ENCODE measurements at regions not wholly inside any gene's neighbourhood (a gene's known extent, or its start where the extent isn't known, plus 50 kb on each side); places are given as distances from the start of the nearest gene placed in this dataset.
"Not testable (repeated sequence)": the region's sequence is repeated elsewhere in the genome, so short reads cannot be mapped to it uniquely, and the experiment has no call there.

DNA sequence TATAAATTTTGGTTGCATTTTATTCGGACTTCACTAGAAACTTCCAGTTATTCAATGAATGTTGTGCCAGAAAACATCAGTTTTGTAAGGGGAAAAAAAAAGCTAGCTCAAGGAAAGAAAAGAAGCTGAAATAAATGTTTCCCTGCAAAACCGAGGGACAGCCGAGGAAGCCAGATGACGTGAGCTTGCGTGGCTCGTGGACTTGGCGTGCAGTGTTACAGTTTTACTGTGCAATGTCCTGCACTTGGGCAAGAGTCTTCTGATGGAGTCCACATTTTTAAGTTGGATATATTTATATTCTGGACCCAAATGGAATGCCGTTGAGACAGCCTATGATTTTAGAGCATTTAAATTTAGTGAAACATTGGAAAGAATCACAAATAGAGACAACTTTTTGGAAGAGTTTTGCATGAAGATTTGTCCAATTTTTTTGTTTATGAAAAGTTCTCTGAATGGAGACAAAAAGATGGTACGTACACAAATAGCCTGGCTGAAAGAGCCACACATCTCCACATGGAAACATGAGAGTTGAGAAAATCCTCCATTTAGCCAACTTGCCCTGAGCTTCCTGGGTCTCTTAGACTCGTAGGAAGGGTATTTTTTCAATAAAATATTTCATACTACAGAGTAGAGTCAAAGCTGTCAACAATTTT, 210.5 kb downstream of the BANP start:
- not testable (repeated sequence) for DNase-seq (ENCODE audit: low read depth in 2 of 3, low spot score in 2 of 3)

DNA sequence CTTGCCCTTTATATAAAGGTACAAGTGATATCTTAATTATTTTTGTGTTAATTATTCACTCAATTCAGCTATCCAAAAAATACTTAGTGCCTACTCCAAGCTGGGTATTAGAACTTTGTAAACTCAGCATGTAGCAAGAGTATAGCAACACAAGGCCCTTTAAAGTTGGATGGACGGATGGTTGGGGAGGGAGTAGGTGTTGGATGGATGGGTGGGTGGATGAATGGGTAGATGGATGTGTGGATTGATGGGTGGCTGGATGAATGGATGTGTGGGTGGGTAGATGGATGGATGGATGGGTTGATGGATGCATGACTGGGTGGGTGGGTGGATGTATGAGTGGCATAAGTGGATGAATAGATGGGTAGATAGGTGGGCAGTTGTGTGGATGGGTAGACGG, 211.5 kb downstream of the BANP start:
- not testable (repeated sequence) for DNase-seq (ENCODE audit: low read depth in 2 of 3, low spot score in 2 of 3)

DNA sequence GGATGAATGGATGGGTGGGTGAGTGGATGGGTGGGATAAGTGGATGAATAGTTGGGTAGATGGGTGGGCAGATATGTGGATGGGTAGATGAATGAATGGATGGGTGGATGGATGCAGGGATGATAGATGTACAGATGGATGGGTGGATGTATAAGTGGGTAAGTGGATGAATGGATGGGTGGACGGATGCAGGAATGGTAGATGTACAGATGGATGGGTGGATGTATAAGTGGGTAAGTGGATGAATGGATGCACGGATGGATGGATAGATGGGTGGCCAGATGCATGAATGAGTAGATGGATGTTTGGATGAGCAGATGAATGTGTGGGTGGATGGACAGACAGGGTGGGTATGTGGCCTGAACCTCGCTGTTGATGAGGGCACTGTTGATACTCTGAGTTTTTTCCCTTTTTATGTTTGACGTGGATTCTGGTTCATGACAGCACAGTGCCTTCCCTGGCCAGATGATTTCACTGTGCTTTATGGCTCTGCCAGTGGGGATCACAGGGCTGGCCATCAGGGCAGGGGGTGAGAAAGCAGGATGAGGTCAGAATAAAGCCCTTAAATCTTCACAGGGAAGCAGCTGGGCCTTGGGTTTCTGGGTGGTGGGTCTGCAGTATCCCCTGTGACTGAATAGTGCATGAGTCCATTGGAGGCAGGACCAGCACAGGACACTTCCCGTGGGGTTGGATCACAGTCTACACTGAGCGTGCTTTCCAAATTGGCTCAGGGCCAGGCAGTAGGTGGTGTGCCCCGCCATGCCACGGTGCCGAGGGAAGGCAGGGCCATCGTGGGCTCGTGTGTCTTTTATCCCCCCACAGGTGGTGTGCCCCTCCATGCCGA, 213.2 kb downstream of the BANP start:
- DNase-seq (ENCODE audit: low read depth in 2 of 3, low spot score in 2 of 3): not testable (repeated sequence)

DNA sequence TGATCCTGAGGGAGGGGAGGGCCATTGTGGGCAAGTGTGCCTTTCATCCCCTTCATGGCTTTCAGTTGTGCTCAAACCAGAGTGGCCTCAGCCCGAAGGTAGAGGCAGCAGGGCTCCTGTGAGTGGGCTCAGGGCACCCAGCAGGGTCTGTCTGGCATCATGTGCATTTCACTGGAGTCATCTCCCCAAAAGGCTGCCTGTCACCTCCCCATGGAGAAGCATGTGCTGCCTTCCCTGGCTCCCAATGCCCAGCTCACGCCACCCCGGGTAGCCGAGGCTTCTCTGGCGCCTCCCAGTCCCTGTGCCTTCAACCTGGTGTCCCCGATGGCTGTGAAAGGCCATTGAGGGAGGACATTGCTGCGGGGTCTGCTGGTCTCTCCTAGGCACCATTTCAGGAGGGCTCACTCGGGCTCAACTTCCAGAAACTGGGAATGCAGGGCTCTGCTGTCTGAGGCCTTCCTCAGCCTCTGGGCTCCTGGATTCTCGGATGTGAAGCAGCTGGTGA, 213.9 kb downstream of the BANP start:
- not testable (repeated sequence) for DNase-seq (ENCODE audit: low read depth in 2 of 3, low spot score in 2 of 3)

GRCh38 chr16:88165683-88166082, 214.4 kb downstream of the BANP start:
- DNase-seq (ENCODE audit: low read depth in 2 of 3, low spot score in 2 of 3): not testable (repeated sequence)

GRCh38 chr16:88166209-88166773, 215.1 kb downstream of the BANP start:
- not testable (repeated sequence) for DNase-seq (ENCODE audit: low read depth in 2 of 3, low spot score in 2 of 3)

GRCh38 chr16:88167798-88168556, 214.8 kb upstream of the ZNF469 start:
- not testable (repeated sequence) for DNase-seq (ENCODE audit: low read depth in 2 of 3, low spot score in 2 of 3)

DNA sequence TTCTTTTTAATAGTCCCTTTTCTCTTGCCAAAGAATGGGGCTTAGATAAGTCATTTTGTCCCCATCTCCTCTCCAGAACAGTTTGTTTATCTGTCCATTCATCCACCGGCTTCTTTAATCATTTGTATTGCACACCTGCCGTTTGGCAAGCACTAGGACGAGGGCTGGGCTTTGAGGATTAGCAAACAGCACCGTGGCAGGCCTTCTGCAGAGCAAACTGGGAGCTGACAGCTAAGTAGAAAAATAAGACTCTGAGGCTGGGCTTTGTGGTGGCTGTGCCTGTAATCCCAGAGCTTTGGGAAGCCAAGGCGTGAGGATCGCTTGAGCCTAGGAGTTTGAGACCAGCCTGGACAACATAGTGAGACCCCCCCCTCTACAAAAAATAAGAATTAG, 214.2 kb upstream of the ZNF469 start:
- not testable (repeated sequence) for DNase-seq (ENCODE audit: low read depth in 2 of 3, low spot score in 2 of 3)

DNA sequence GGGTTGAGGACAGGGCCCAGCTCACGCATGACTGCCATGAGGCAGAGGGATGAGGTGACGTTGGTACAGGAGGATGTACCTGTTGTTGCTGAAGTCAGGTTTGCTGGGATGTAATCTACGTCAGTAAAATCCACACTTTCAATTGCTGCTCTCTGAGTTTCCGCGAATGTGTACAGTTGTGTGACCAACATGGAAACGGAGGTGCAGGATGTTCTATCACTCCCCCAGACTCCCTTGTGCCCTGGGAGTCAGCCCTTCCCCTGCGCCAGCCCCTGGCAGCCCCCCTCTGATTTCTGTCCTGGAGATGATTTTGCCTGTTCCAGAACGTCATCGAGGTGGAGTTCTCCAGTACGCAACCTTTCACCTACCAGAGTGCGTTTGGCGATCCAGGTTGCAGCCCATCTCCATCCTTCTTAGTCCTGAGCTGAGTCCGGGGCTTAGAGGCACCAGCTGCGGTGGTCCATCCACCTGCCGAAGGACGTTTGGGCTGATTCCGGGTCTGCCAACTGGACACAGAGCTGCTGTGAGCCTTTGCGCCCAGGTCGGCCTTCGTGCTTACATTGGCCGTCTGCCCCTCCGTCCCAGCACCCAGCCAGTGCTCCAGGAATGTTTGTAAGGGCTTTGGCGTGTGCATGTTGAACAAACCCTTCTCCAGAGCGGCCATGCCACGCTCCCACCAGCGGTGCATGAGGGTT, 213.5 kb upstream of the ZNF469 start:
- DNase-seq (ENCODE audit: low read depth in 2 of 3, low spot score in 2 of 3): not testable (repeated sequence)

GRCh38 chr16:88169831-88170165, 213.0 kb upstream of the ZNF469 start:
- not testable (repeated sequence) for DNase-seq (ENCODE audit: low read depth in 2 of 3, low spot score in 2 of 3)

GRCh38 chr16:88170528-88170991, 212.2 kb upstream of the ZNF469 start:
- DNase-seq (ENCODE audit: low read depth in 2 of 3, low spot score in 2 of 3): peak in 1 of 3 donors; percentile 56

- DNase-seq (ENCODE audit: low read depth in 2 of 3, low spot score in 2 of 3): not testable (repeated sequence)
Measured at GRCh38 chr16:88171126-88171525, 211.6 kb upstream of the ZNF469 start.

- not testable (repeated sequence) for DNase-seq (ENCODE audit: low read depth in 2 of 3, low spot score in 2 of 3)
Measured at GRCh38 chr16:88176184-88176583, 206.6 kb upstream of the ZNF469 start.

GRCh38 chr16:88176591-88177180, 206.1 kb upstream of the ZNF469 start:
- not testable (repeated sequence) for DNase-seq (ENCODE audit: low read depth in 2 of 3, low spot score in 2 of 3)

DNA sequence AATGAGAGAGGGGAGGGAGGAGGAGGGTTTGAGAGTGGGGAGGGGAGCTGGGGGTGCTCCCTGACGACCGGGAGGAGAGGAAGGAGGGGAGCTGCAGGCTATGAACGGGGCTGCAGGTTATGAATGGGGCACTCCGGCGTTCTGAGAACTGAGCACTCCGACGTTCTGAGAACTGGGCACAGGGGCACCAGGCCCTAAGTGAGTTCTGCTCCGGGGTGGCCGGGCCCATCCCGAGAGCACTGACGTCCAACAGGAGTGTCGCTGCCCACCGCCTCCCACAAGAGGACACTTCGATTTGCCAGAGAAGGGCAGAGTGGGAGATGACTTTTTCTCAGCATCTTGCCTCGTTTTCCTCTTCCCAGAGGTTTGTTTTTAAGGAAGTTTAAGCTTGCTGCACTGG, 204.5 kb upstream of the ZNF469 start:
- DNase-seq (ENCODE audit: low read depth in 2 of 3, low spot score in 2 of 3): not testable (repeated sequence)

DNA sequence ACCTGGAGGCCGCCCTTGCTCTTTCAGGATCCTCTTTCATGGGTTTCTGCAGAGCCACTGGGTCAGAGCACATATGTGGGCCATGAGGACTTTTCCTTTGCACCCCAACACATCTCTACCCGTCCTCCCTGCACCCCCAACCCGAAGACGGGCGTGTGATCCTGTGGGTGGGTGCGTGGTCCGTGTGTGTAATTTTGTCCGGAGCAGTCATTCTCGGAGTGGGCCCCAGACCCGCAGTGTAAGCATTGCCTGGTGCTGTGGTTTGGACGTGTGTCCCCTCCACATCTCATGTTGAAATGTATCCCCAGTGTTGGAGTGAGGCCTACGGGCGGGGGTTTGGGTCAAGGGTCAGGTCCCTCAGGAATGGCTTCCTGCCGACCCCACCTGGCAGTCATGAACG, 203.9 kb upstream of the ZNF469 start:
- not testable (repeated sequence) for DNase-seq (ENCODE audit: low read depth in 2 of 3, low spot score in 2 of 3)

GRCh38 chr16:88182967-88183881, 199.5 kb upstream of the ZNF469 start:
- DNase-seq (ENCODE audit: low read depth in 2 of 3, low spot score in 2 of 3): not testable (repeated sequence)

- DNase-seq (ENCODE audit: low read depth in 2 of 3, low spot score in 2 of 3): not testable (repeated sequence)
Measured at GRCh38 chr16:88184053-88184452, 198.7 kb upstream of the ZNF469 start.

Measured in hematopoietic multipotent progenitor cell (in vitro differentiated cells).